HuH-7.5 (cell line): ENCODE measurements at regions not wholly inside any gene's neighbourhood (a gene's known extent, or its start where the extent isn't known, plus 50 kb on each side); places are given as distances from the start of the nearest gene placed in this dataset.
"Not testable (repeated sequence)": the region's sequence is repeated elsewhere in the genome, so short reads cannot be mapped to it uniquely, and the experiment has no call there.

Source experiments
- DNase-seq: peaks from one replicate; pipeline ENCODE4 v3.0.0; 2011; ENCODE audit warnings: low spot score

DNA sequence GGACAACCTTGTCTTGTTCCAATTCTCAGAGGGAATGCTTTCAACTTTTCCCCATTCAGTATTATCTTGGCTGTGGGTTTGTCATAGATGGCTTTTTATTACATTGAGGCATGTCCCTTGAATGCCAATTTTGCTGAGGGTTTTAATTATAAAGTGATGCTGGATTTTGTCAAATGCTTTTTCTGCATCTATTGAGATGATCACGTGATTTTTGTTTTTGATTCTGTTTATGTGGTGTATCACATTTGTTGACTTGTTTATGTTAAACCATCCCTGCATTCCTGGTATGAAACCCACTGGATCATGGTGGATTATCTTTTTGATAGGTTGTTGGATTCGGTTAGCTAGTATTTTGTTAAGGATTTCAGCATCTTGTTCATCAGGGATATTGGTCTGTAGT, 885.6 kb upstream of the SLC39A10 start:
- not testable (repeated sequence) for DNase-seq

- no peak for DNase-seq
Measured at GRCh38 chr2:194769030-194769429, 888.0 kb upstream of the SLC39A10 start.

DNA sequence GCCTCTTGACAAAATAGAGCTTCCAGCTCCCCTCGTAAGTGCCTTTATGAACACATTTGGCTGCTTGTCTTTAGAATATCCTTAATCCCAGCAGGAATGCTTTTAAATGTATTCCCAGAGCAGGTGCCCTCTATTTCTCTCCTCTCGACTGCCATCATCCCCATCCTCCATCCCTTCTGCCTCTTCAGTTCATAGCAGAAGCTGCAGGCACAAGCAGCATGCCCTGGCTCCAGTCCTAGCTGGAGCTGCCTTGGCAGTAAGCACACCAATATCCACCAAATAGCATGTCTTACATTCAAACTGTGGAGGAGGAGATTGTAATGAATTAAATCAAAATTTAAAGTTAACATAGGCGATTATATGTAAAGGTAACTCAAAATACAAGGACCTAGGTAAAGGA, 891.3 kb upstream of the SLC39A10 start:
- DNase-seq, result no peak

DNA sequence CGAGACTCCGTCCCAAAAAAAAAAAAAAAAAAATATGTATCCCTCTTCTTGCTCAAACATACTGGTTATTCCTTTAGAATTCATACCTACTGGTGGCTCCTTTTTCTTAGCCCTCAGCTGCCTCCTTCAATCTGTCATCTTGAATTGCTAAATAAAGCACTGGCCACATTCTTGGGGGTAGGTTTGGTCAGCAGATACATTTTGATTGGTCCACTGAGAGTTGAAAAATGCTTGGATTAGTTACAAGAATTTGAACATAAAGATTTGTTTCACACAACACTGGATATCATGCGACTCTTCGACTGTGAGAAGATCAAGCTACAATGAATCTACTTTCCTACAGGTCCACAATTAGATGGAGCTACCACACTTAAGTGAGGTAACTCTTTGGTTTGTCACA, 906.1 kb upstream of the SLC39A10 start:
- no peak for DNase-seq

DNA sequence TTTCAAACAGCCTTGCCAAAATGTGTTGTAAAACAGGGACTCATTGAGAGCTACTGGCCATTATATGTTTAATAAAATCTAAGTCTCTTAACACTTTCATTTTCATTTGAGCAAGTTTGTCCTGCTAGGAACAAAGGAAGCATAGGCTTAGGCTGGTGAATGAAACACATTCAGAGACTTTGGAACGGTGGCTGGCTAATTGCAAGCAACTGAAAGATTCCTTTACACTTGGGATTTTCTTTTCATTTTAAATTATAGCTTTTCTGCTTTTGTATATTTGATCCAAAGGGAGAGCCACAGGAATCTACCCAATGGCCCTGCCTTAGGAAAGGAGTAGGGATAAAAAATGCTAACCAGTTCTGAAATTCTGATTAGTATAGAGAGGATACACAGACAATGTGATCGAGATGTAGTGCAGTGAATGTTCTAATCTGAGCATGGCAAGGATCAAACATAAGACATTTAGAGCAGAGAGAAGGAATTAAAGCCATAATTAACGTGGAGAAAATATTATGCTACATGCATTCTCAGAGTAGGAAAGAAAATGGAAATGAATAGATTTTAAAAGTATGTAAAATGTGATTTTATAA, 911.4 kb upstream of the SLC39A10 start:
- no peak for DNase-seq

GRCh38 chr2:194742706-194743105, 914.3 kb upstream of the SLC39A10 start:
- no peak for DNase-seq

- no peak for DNase-seq
Measured at GRCh38 chr2:194739217-194739616, 917.8 kb upstream of the SLC39A10 start.

DNA sequence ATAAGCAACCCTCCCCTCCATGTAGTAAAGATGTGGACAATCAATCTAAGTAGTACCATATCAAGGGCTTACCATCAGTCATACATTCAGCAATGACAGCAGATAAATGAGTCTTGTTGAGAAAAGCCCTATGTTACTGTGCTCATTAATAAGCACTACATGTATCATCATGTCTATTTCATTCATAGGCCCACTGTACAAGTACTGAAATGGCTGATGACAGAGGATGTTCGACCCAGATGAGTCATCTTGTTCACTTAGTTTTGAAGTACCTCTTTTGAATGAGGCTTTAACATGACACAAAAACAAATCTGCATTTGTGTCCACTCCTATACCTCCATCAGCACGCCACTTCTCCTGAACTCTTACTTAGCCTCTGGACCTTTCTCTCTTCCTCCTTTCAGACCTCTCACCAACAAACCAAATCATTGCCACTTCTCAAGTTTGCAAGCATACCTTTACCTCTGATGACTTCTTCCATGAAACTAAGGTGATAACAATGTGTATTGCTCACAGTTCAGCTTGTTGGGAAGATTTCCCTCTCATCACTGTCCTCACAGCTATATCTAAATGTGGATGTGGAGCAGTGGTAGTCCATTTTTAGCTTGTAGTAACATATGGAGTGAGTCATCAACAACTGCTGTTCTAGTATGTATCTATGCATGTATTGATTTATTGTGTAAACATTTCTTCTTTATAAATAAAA, 921.0 kb upstream of the SLC39A10 start:
- DNase-seq, result no peak

- no peak for DNase-seq
Measured at GRCh38 chr2:194730266-194730665, 926.8 kb upstream of the SLC39A10 start.

DNA sequence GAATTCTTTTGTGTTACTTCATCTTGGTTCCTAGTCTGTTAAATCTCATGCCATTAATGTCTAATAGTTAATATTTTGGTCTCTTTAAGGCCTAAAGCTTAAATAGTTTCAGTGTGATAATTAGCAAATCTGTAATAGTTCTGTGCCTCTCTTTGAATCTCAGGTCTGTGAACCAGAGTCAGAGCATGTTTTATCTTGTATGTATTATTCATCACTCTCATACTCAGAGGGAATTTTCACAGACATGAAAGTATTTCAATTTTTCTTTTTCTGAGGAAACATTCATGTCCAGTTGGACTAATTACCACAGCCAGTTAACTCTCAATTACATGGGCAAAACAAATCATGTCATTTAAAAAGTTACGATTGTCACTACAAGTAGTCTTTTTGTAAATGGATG, 931.9 kb upstream of the SLC39A10 start:
- DNase-seq, result no peak

DNA sequence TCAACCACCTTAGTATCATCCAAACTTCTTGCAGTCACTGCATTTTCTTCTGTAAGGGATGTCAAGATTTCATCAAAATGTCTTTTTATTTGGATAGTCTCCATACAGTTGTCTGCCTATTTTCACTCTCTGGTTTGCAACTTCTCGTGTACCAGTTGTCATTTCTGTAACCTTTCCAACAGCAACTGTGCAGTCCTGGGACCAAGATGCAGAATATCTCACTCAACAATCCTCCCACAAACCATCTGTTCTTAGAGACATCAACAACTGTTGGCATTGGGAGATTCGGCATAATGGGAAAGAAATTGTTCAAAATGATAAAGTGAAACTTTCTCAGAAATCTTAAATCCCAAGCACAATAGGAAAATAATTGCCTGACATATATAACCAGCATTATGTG, 933.6 kb upstream of the SLC39A10 start:
- no peak for DNase-seq

- no peak for DNase-seq
Measured at GRCh38 chr2:194721227-194721626, 935.8 kb upstream of the SLC39A10 start.

GRCh38 chr2:194720462-194720861, 936.6 kb upstream of the SLC39A10 start:
- DNase-seq, result no peak

DNA sequence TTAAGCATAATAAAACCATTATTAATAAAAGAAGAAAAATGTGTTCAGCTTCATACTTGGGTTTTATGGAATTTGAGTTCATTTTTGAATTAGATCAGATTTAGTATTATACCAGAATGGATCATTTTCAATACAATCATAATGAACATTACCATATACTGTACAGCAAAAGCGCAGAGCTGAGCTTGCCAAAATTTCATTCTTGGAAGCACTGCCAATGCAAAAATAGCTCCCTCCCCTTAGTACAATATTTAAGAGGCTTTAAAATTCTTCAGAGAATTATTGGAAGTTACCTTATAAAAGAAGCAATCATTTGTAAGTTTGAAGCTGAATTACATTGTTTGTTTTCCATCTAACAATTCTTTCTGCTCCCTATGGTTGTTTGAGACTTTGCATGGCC, 938.1 kb upstream of the SLC39A10 start:
- DNase-seq, result no peak

DNA sequence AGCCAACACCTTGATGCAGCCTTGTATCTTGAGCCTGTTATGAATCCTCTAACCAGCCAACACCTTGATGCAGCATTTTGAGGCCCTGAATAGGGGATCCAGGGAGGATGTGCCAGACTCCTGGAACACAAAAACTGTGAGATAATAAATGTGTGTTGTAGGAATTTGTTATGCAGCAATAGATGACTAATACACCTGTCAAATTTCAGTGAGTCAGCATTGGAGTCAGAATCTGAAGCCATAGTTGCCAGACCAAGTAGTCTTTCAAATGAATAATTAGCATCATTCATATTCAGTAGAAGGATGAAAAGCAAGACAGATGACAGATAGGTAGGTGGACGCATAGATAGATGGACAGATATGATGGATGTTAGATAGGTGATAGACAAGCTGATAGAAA, 942.5 kb upstream of the SLC39A10 start:
- no peak for DNase-seq

DNA sequence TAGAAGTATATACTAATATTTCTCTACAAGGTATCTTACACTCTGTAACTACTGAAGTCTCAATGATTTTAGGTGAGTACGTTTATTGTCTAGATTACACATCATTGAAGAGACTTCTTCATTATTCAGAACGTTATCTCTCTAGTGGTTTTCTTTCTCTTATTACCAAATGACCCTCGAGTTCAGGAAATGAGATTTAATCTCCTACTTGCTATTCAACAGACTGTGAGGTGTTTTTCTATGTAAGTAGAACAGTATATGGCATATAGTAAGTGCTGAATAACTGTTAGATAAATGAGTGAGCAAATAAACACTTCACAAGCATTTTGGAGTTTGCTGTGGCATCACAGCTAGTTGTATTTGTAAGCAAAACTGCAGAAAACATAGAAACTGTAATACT, 947.2 kb upstream of the SLC39A10 start:
- DNase-seq, result no peak

DNA sequence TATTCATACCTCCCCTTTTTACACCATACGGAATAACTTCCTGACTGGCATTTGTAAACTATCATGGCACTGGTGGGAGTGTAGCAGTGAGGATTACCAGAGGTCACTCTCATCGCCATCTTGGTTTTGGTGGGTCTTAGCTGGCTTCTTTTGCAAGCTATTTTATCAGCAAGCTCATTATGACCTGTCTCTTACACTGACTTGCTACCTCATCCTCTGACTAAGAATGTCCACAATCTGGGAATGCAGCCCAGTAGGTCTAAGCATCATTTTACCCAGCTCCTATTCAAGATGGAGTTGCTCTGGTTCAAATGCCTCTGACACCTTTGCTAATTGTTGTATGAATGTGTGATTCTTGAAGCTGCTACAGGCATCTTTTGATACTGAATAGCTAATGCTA, 950.8 kb upstream of the SLC39A10 start:
- DNase-seq, result no peak

- no peak for DNase-seq
Measured at GRCh38 chr2:194705398-194705797, 951.6 kb upstream of the SLC39A10 start.

DNA sequence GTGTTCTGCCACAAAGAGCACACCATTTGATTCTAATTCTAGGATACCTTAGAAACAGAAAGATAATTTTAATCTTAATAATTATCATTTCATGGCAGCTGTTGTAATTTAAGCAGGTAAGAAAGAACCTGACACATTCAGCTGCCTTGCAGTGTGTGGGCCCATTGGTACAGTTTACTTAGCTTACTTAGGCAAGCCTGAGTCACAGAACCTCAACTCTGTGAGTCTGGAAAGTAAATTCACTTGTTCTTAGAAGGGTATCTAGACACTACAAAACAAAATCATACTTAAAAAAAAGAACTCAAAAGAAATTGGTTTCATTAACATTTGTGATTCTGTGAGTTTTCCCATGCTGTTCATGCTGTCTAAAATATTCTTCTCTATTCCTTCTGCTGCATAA, 956.3 kb upstream of the SLC39A10 start:
- DNase-seq, result no peak

DNA sequence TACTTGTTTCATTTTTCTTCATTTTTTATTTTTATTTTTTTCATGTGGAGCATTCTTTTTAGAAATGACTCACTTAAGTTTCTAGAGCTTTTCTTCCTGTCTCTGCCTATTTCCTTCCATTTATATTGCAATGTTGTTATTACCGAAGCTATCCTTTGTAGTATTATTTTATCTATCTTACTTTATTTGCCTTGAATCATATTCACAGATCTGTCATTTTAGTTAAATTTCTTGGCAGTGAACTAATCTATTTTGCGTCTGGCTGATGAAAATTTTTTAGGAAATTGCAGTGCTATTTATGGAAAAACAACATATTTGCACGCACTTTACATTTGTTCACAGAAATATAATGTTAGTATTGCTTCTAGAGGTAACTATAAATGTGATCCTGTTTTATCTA, 956.9 kb upstream of the SLC39A10 start:
- DNase-seq, result no peak

DNA sequence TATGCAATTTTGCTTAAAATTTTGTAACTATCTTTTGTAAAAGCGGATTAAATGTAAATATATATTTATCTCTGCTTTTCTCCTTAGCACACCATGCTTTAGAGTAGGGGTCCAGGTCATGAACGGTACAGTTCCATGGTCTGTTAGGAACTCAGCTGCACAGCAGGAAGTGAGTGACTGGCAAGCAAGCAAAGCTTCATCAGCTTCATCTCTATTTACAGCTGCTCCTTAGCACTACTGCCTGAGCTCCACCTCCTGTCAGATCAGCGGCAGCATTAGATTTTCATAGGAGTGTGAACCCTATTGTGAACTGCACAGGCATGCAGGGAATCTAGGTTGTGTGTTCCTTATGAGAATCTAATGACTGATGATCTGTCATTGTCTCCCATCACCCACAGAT, 959.0 kb upstream of the SLC39A10 start:
- no peak for DNase-seq

GRCh38 chr2:194697439-194697838, 959.6 kb upstream of the SLC39A10 start:
- no peak for DNase-seq

GRCh38 chr2:194696690-194697089, 960.3 kb upstream of the SLC39A10 start:
- no peak for DNase-seq

DNA sequence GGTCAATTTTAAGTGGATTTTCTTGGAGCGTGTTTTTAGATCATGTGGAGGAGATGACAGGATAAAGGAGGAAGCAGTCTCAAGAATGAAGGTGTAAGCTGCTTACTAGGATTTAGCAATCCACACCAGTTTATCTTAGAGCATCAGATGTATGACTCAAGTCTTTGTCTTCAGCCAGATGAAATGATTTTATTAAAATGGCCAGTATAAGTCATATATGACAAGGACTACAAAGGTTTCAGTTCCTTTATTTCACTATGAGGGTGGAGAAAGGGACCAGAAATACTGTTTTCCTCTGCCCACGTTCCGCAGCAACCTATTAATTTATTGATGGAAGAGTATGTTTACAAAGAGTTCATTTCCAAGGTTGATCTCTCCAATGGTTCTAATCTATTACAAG, 970.5 kb upstream of the SLC39A10 start:
- DNase-seq, result no peak
